ENCODE measurements at regions not wholly inside any gene's neighbourhood (a gene's known extent, or its start where the extent isn't known, plus 50 kb on each side); places are given as distances from the start of the nearest gene placed in this dataset.

DNA sequence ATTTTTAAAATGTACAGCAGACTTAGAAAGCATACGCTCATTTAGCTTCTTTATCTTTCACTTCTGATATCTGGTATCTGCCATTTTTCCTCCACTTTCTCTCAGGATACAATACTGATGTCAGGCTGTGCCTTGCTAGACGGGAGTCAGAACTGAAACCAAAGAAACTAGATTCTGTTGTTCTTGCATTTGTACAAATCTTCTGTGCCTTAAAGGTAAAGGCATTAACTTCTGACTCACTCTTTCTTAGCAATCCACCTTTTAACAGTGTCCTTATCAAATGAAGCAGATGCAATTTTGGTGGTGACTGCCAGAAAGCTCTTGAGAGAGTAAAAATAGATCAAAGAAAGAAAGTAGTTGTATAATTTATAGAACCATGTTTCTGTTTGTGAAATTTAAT lies 370.4 kb downstream of the PCDH20 start:
- H3K9me2 ChIP-seq (ENCODE audit: insufficient read depth, low read length) = no peaks in the 10 kb centered on the region
- no peak overlapping the region for H2AFZ ChIP-seq (ENCODE audit: low read length)
- no peak overlapping the region for H3K4me3 ChIP-seq (ENCODE audit: low read depth, low read length, poor library complexity, severe bottlenecking)
- no peaks in the 10 kb centered on the region for H3K79me2 ChIP-seq (ENCODE audit: insufficient read depth, low read depth, low read length)
- H3K4me1 ChIP-seq (ENCODE audit: insufficient read depth, low read length, poor library complexity, severe bottlenecking) = no peaks in the 10 kb centered on the region
- H3K27ac ChIP-seq (ENCODE audit: low read depth, low read length, poor library complexity, severe bottlenecking) = no peak overlapping the region
- TF ChIP-seq EZH2phosphoT487 (IDR thresholded peaks at IDR 0.05; ENCODE audit: borderline replicate concordance, low read depth, low read length) = no peak
- TF ChIP-seq, protein P1, sequence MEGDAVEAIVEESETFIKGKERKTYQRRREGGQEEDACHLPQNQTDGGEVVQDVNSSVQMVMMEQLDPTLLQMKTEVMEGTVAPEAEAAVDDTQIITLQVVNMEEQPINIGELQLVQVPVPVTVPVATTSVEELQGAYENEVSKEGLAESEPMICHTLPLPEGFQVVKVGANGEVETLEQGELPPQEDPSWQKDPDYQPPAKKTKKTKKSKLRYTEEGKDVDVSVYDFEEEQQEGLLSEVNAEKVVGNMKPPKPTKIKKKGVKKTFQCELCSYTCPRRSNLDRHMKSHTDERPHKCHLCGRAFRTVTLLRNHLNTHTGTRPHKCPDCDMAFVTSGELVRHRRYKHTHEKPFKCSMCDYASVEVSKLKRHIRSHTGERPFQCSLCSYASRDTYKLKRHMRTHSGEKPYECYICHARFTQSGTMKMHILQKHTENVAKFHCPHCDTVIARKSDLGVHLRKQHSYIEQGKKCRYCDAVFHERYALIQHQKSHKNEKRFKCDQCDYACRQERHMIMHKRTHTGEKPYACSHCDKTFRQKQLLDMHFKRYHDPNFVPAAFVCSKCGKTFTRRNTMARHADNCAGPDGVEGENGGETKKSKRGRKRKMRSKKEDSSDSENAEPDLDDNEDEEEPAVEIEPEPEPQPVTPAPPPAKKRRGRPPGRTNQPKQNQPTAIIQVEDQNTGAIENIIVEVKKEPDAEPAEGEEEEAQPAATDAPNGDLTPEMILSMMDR (conservative IDR thresholded peaks at IDR 0.05; ENCODE audit: low read length) = no peak
- ChIA-PET CTCF (ENCODE audit: unreplicated experiment) (no interaction called here), POLR2A (interaction anchor here (0.7 kb wide), 2 partner anchors 23 to 69 kb away, joined by 3 read pairs; no protein-coding TSS in a partner anchor)
- DNase-seq (ENCODE audit: low spot score) = no peak
- intact Hi-C loops (cut with micrococcal nuclease; ENCODE audit: unreplicated experiment) = no loop called here
- no TSS peak for BruUV-seq (replicated peaks)
- no peaks in the 10 kb centered on the region for H4K20me1 ChIP-seq (ENCODE audit: insufficient read depth, low read length)
- H3K4me2 ChIP-seq (ENCODE audit: low read length) = no peak overlapping the region
- H3K9me3 ChIP-seq (ENCODE audit: low read length) = no peaks in the 10 kb centered on the region
- H3K36me3 ChIP-seq (ENCODE audit: insufficient read depth, low read length) = no peaks in the 10 kb centered on the region

DNA sequence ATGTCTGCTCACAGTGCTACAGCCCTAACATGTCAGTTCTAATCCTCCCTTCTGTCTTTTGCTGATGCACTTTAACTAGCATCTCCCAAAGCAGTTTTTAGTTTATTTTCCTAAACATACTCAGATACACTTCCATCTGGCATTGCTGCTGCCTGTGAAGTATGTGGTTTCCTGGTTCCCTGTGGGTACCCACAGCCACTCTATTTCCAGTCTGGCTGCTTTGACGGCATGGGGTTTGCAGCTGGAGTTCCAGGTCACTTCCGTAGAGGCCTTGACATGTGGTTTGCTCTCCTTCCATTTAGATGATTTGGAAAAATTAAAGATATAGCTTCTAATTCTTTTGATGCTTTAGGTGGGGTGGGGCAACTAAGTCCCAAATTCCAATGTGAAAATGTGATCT lies 375.5 kb downstream of the PCDH20 start:
- Histone ChIP-seq H3K27ac (ENCODE audit: low read depth, low read length, poor library complexity, severe bottlenecking) (no peak overlapping the region), H3K9me2 (ENCODE audit: insufficient read depth, low read length) (no peaks in the 10 kb centered on the region), H2AFZ (ENCODE audit: low read length) (no peak overlapping the region), H3K36me3 (ENCODE audit: insufficient read depth, low read length) (no peaks in the 10 kb centered on the region), H3K4me1 (ENCODE audit: insufficient read depth, low read length, poor library complexity, severe bottlenecking) (no peaks in the 10 kb centered on the region), H4K20me1 (ENCODE audit: insufficient read depth, low read length) (no peaks in the 10 kb centered on the region), H3K9me3 (ENCODE audit: low read length) (no peaks in the 10 kb centered on the region), H3K79me2 (ENCODE audit: insufficient read depth, low read depth, low read length) (no peaks in the 10 kb centered on the region), H3K4me3 (ENCODE audit: low read depth, low read length, poor library complexity, severe bottlenecking) (no peak overlapping the region), H3K4me2 (ENCODE audit: low read length) (no peak overlapping the region)
- CTCF ChIA-PET (ENCODE audit: unreplicated experiment) = no interaction called here
- POLR2A ChIA-PET = no interaction called here
- no peak for TF ChIP-seq EZH2phosphoT487 (IDR thresholded peaks at IDR 0.05; ENCODE audit: borderline replicate concordance, low read depth, low read length)
- TF ChIP-seq, protein P1 (conservative IDR thresholded peaks at IDR 0.05; ENCODE audit: low read length) = no peak
- intact Hi-C loops (cut with micrococcal nuclease; ENCODE audit: unreplicated experiment) = no loop called here
- no peak for DNase-seq (ENCODE audit: low spot score)
- BruUV-seq (replicated peaks) = no TSS peak

DNA sequence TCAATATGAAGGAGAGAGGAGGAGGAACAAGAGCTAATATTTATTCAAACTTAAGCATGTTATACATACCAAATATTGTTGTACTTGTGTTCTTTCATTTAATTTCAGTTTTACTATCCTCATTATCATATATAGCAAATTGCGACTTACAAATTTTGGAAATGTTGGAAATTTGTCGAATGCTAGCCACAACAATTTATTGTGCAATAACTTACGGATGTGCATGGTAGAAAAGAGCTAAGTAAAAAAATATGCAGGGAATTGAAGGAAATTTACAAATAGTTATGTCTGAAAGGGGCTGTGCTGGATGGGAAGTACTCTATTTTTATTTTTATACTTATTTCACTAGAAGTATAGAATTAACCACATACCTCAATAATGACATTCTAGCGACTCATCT lies 376.3 kb downstream of the PCDH20 start:
- H3K4me3 ChIP-seq (ENCODE audit: low read depth, low read length, poor library complexity, severe bottlenecking) = no peak overlapping the region
- H3K4me1 ChIP-seq (ENCODE audit: insufficient read depth, low read length, poor library complexity, severe bottlenecking) = no peaks in the 10 kb centered on the region
- H3K4me2 ChIP-seq (ENCODE audit: low read length) = no peak overlapping the region
- no peaks in the 10 kb centered on the region for H4K20me1 ChIP-seq (ENCODE audit: insufficient read depth, low read length)
- H3K9me2 ChIP-seq (ENCODE audit: insufficient read depth, low read length) = no peaks in the 10 kb centered on the region
- ChIA-PET POLR2A (interaction anchor here (0.8 to 1.3 kb wide), 2 partner anchors 28 to 63 kb away, joined by 3 to 4 read pairs; no protein-coding TSS in a partner anchor), CTCF (ENCODE audit: unreplicated experiment) (no interaction called here)
- no peaks in the 10 kb centered on the region for H3K9me3 ChIP-seq (ENCODE audit: low read length)
- no peaks in the 10 kb centered on the region for H3K36me3 ChIP-seq (ENCODE audit: insufficient read depth, low read length)
- intact Hi-C loops (cut with micrococcal nuclease; ENCODE audit: unreplicated experiment) = no loop called here
- H2AFZ ChIP-seq (ENCODE audit: low read length) = no peak overlapping the region
- H3K79me2 ChIP-seq (ENCODE audit: insufficient read depth, low read depth, low read length) = no peaks in the 10 kb centered on the region
- DNase-seq (ENCODE audit: low spot score) = no peak
- no TSS peak for BruUV-seq (replicated peaks)
- TF ChIP-seq EZH2phosphoT487 (IDR thresholded peaks at IDR 0.05; ENCODE audit: borderline replicate concordance, low read depth, low read length) = no peak
- TF ChIP-seq, protein P1 (conservative IDR thresholded peaks at IDR 0.05; ENCODE audit: low read length) = no peak
- H3K27ac ChIP-seq (ENCODE audit: low read depth, low read length, poor library complexity, severe bottlenecking) = no peak overlapping the region
